ENCODE measurements at regions not wholly inside any gene's neighbourhood (a gene's known extent, or its start where the extent isn't known, plus 50 kb on each side); places are given as distances from the start of the nearest gene placed in this dataset.
"Not testable (repeated sequence)": the region's sequence is repeated elsewhere in the genome, so short reads cannot be mapped to it uniquely, and the experiment has no call there.

DNA sequence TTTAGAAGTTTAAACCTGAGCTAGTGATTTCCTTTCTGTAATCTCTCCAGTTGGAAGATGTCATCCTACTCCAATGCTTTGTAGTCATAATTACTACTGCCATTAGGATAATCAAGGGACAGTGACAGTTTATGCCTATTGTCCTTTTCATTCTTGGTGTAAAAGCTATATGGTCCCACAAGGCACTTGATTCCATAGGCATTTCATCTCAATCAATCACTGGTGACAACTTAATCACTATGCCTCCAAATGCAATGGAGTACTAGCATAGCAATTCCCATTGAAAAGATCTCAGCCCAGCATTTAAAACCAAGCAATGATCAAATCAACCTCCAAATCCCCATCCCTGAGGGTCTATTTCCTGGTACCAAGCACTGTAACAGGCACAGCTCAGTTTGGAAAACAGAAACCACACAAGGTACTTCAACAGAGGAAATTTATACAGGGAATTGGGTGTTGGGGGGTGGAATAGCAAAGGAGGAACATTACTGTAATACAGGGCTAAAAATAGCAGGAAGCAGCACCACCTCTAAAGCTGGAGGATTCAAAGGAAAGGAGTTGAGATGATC lies 51.0 kb downstream of the FHIP2A start:
- H3K4me1 Mint-ChIP-seq: peaks cover 16% of the 10 kb centered on the region
- DNase-seq (ENCODE audit: low spot score in 2 of 2): no peak

DNA sequence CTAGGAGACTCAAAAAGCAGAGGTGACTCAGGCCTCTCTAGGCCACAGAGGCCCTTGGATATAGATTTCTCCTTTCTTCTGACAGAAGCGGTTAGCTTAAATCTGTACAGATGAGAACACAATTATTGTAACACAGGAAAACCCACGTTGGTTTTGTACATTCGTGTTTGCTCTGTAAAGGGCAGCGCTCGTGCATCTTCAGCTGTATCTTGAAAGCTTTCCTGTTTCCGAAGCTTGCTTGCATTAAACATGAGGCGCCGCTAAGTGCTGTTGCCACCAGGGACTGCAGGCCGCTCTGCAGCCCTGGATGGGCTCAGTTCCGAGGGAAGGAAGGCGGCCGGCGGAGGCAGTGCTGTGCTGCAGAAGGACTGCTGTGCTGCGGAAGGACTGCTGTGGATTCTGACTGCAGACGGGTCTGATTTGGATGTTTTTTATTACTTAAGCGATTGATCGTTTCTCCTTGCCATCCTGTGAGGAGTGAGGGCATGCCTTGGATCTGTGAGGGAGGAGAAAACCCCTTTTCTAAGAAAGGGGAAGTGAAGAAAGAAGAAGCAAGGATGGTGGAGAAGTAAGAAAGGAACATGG lies 53.3 kb downstream of the FHIP2A start:
- H3K27ac Mint-ChIP-seq: peak overlapping the region; percentile 1
- ATAC-seq: peak; percentile 35
- H3K4me3 Mint-ChIP-seq: peak overlapping the region; percentile 9
- H3K9me3 Mint-ChIP-seq: no peaks in the 10 kb centered on the region
- no peaks in the 10 kb centered on the region for H3K36me3 Mint-ChIP-seq
- no peak for DNase-seq (ENCODE audit: low spot score in 2 of 2)
- H3K4me1 Mint-ChIP-seq: peaks cover 25% of the 10 kb centered on the region

More for the DNA sequence above, 51.0 kb downstream of the FHIP2A start:
- no peak for ATAC-seq
- no peak overlapping the region for H3K27ac Mint-ChIP-seq
- no peaks in the 10 kb centered on the region for H3K9me3 Mint-ChIP-seq
- no peaks in the 10 kb centered on the region for H3K36me3 Mint-ChIP-seq
- H3K4me3 Mint-ChIP-seq: no peak overlapping the region

DNA sequence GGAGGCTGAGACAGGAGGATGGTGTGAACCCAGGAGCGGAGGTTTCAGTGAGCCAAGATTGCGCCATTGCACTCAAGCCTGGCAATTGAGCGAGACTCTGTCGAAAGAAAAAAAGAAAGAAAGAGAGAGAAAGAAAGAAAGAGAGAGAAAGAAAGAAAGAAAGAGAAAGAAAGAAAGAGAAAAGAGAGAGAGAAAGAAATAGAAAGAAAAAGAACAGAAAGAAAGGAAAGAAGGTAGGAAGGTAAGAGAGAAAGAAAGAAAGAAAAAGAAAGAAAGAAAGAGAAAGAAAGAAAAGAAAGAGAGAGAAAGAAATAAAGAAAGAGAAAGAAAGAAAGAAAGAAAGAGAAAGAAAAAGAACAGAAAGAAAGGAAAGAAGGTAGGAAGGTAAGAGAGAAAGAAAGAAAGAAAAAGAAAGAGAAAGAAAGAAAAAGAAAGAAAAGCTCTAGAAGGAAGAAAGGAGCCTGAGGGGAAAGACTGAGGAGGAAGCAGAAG lies 54.1 kb downstream of the FHIP2A start:
- not testable (repeated sequence) for H3K36me3 Mint-ChIP-seq; H3K9me3 Mint-ChIP-seq; DNase-seq (ENCODE audit: low spot score in 2 of 2); ATAC-seq
- peaks cover 27% of the 10 kb centered on the region for H3K4me1 Mint-ChIP-seq
- peak overlapping the region; percentile 1 for H3K27ac Mint-ChIP-seq
- peak overlapping the region; percentile 9 for H3K4me3 Mint-ChIP-seq

DNA sequence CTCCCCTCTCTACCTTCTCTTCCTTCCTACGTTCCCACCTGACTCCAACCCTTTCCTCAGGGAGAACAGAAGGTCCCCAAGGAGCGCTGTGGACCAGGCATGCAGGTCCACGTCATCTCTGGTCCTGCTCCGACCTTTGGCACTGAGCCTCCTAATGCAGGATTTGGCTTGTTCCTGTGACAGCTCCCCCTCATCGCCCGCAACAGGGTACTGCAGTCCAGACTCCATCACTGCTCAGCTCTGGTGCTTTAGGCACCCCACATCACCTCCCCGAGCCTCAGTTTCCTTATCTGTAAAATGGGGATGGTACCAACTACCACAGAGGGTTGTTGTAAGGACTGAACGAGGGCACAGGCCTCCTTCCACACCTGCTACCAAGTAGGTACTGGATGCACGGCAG lies 54.6 kb downstream of the FHIP2A start:
- Mint-ChIP-seq H3K36me3 (no peaks in the 10 kb centered on the region), H3K9me3 (no peaks in the 10 kb centered on the region), H3K4me1 (peaks cover 27% of the 10 kb centered on the region), H3K27ac (peak overlapping the region; percentile 1), H3K4me3 (peak overlapping the region; percentile 9)
- DNase-seq (ENCODE audit: low spot score in 2 of 2) (no peak), ATAC-seq (no peak)

DNA sequence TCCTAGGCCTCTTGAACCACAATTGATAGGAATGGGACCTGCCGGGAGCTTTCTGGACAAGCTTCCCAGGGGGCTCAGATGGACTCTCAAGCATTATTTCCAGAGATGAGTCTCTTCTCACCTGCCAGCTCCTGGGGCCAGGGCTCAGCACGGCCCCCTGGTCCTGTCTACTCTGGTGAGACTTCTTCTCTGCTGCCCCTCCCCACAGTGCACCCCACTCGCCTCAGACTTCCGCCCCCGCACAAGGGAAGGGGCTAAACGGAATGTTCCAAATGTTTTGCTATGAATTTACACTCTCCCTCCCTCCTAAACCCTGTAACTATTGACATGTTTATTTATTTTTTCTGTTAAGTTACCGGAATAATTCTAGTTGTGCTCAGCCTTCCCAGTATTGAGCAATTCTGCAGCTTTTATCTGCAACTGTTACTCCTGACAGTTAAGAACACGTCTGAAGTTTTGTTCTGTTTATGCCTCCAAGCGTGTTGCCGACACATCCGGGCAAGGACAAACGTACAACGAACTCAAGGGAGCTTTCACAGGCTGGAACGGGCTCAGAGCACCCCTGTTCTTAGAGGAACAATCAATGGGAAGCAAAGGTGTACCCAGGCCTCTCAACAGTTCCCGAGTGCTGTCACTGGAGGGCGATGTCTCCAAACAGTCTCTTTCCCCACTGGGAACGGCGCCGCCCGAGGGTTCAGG lies 55.2 kb downstream of the FHIP2A start:
- no peaks in the 10 kb centered on the region for H3K36me3 Mint-ChIP-seq
- H3K27ac Mint-ChIP-seq: peak overlapping the region; percentile 1
- ATAC-seq: peak; percentile 81
- DNase-seq (ENCODE audit: low spot score in 2 of 2): peak; percentile 36 to 70
- no peak overlapping the region for H3K4me3 Mint-ChIP-seq
- peaks cover 27% of the 10 kb centered on the region for H3K4me1 Mint-ChIP-seq
- H3K9me3 Mint-ChIP-seq: no peaks in the 10 kb centered on the region

DNA sequence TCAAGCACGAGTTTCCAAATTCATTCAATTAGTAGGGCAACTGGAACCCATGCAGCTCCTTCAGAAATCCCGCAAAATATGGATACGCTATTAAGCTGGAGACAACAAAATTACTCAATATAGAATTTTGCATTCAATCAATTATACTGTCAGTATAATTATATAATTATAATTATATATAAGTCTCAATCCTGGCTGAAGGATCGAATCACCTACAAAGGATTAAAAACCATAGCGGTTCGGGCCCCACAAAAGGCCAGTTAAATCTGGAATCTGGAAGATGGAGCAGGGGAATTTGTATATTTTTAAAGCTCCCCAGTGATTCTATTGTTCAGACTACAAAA lies 55.7 kb downstream of the FHIP2A start:
- Mint-ChIP-seq H3K27ac (no peak overlapping the region), H3K36me3 (no peaks in the 10 kb centered on the region), H3K4me3 (no peak overlapping the region), H3K9me3 (no peaks in the 10 kb centered on the region), H3K4me1 (peaks cover 27% of the 10 kb centered on the region)
- DNase-seq (ENCODE audit: low spot score in 2 of 2) (no peak), ATAC-seq (no peak)

DNA sequence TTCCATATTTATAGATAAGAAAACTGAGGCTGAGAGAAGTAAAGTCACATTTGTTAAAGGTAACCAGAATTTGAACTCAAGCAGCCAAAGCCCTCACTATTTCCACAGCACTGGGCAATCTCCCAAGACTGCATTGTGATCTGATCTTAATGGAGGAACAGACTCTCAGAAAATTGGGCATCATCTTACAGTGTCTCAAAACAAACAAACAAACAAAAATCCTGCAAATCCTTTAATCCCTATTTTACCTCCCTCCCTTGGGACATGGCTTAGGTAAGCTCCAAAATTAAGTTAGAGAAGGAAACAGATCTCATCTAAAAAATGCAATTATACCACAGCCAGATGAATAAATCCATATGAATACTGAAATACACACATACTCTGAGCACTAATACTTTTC lies 57.5 kb downstream of the FHIP2A start:
- ATAC-seq: no peak
- no peak for DNase-seq (ENCODE audit: low spot score in 2 of 2)
- H3K36me3 Mint-ChIP-seq: no peaks in the 10 kb centered on the region
- H3K27ac Mint-ChIP-seq: no peak overlapping the region
- peaks cover 27% of the 10 kb centered on the region for H3K4me1 Mint-ChIP-seq
- H3K9me3 Mint-ChIP-seq: no peaks in the 10 kb centered on the region
- peak overlapping the region; percentile 25 for H3K4me3 Mint-ChIP-seq

DNA sequence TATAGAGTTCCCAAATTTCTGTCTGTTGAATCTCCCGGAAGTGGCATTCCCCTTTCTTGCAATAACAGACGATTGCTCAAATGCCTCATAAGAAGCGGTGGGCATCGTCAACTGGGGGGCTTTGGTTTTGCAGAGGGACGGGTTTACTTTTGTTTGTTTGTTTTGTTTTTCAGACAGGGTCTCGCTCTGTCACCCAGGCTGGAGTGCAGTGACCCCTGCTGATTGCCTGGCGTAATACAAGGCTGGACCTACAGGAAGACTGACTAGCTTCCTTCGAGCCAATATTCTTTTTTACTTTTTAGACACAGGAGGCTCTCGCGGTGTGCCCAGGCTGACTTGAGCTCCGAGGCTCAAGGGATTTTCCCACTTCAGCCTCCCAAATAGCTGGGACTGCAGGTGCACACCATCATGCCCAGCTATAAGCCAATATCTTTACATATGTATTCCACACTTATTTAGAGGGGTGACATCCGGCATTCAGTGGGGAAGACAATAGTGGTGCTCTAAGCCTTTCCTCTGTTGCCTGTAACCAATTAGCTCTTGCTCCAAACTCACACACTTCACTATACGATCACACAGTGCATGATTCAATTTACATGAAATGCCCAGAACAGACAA lies 58.1 kb downstream of the FHIP2A start:
- ATAC-seq: peak; percentile 71
- peak; percentile 33 to 73 for DNase-seq (ENCODE audit: low spot score in 2 of 2)
- peak overlapping the region; percentile 25 for H3K4me3 Mint-ChIP-seq
- no peaks in the 10 kb centered on the region for H3K36me3 Mint-ChIP-seq
- no peaks in the 10 kb centered on the region for H3K9me3 Mint-ChIP-seq
- peaks cover 27% of the 10 kb centered on the region for H3K4me1 Mint-ChIP-seq
- H3K27ac Mint-ChIP-seq: no peak overlapping the region

DNA sequence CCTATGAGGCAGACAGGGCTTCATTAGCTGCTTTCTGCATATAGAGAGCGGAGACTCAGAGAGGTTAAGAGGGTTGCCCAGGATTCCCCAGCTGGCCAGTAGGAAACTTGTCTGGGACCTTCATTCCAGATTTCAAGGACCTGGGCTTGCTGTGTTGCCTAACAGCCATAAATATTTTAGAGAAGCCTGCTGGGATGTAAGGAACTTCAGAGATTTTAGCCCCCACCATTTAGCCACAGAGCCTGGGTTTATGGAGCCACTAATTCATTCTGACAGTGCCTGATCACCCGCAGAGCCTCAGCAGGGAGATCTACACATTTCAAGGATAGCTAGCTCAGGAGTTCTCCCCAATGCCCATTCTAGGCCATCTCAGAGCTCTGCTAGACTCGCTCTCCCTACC lies 56.6 kb upstream of the TRUB1 start:
- Mint-ChIP-seq H3K4me1 (peaks cover 11% of the 10 kb centered on the region), H3K36me3 (no peaks in the 10 kb centered on the region), H3K9me3 (no peaks in the 10 kb centered on the region), H3K27ac (peak overlapping the region; percentile 35), H3K4me3 (no peak overlapping the region)
- ATAC-seq (no peak), DNase-seq (ENCODE audit: low spot score in 2 of 2) (no peak)

DNA sequence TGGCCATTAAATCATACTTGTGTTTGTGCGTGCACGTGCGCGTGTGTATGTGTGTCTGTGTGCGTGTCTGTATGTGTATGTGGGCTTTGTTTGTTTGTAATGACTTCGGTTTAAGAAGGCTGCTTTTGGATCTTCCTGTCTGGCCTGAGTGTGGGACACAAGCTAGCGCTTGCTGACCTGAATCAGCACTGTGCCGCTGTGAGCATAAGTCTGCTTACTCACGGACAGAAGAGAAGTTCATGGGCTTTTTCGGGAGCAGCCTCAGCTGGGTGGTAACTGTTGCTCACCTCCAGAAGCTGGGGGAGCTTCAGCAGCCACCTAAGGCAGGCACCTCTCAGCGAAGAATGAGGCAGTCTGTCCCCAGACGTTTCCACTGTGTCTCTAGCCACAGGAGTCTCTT lies 56.1 kb upstream of the TRUB1 start:
- Mint-ChIP-seq H3K9me3 (no peaks in the 10 kb centered on the region), H3K27ac (peak overlapping the region; percentile 35), H3K36me3 (no peaks in the 10 kb centered on the region), H3K4me3 (no peak overlapping the region), H3K4me1 (peaks cover 11% of the 10 kb centered on the region)
- ATAC-seq (peak; percentile 27), DNase-seq (ENCODE audit: low spot score in 2 of 2) (no peak)

DNA sequence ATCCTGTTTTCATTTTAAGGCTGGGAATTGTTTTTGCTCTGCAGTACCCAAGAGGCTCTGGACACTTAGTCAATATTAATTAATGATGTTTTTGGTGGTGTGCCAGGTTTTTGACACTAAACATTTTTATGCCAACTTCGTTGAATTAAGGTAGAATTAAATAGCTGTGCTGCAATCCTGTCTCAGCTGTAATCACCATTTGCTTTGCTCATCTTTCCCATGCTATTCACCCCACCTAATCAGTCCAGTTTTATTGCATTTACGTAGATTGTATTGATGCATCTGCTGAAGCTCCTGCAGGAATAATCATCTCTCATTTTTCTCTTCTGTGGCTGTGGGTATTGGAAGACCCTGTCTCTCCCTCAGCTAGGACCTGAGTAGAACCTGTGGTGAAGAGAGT lies 52.6 kb upstream of the TRUB1 start:
- DNase-seq (ENCODE audit: low spot score in 2 of 2) (no peak), ATAC-seq (no peak)
- no peak overlapping the region for H3K27ac Mint-ChIP-seq
- no peaks in the 10 kb centered on the region for H3K4me1 Mint-ChIP-seq
- H3K4me3 Mint-ChIP-seq: no peak overlapping the region
- no peaks in the 10 kb centered on the region for H3K36me3 Mint-ChIP-seq
- no peaks in the 10 kb centered on the region for H3K9me3 Mint-ChIP-seq

All from stimulated activated effector memory CD8-positive, alpha-beta T cell treated with anti-CD3 and anti-CD28 coated beads, Interleukin-12 subunit alpha, Interleukin-12 subunit beta, amount 100 ng/mL, for 72 hours (primary cell).